HCT116 (cell line): ENCODE measurements at regions not wholly inside any gene's neighbourhood (a gene's known extent, or its start where the extent isn't known, plus 50 kb on each side); places are given as distances from the start of the nearest gene placed in this dataset.
A peak's percentile ranks its signal among the peaks of the same experiment; 100 is the strongest.

Experiments used
- ATAC-seq: fragments of 200-7000 bp; cut with Tn5 transposase; 2 replicates; pipeline ENCODE4 v1.9.1; 2020; ENCODE audit warnings: mild to moderate bottlenecking, moderate library complexity
- BruUV-seq: library from RNA; stranded (reverse); fragments of 400-500 nt; replicated peaks from 2 replicates; lab custom pipeline; 2021; lab: Mats Ljungman, UMichigan
- CTCF ChIA-PET: fragments of 300-600 bp; sonication (Branson Sonifier 250); formaldehyde crosslinking; loops from one replicate; lab custom pipeline; 2021; ENCODE audit warnings: antibody characterized with exemption; lab: Charles Lee
- POLR2A ChIA-PET: fragments of 300-600, 350-600 bp; sonication (Branson Sonifier 250); formaldehyde crosslinking; loops from one replicate; lab custom pipeline; 2021; ENCODE audit warnings: antibody characterized with exemption; lab: Charles Lee
- RAD21 ChIA-PET, 2 experiments: fragments of 300-600 bp; sonication (Branson Sonifier 250); formaldehyde crosslinking; loops; one replicate each; lab custom pipeline; 2023; ENCODE audit warnings: low total read pairs in 2 of 2; ENCODE audit not compliant: uncharacterized antibody in 2 of 2, unreplicated experiment in 2 of 2, low non-redundant PET in 1 of 2; lab: Charles Lee
- DNase-seq: peaks from one replicate; pipeline ENCODE4 v3.0.0-alpha.2; 2010; ENCODE audit warnings: low read depth, low spot score
- H2AFZ ChIP-seq: fragments of 200-600 bp; shearing (Covaris generic), sonication (generic); 2 replicates; pipeline ENCODE4 v1.6.1; 2017; ENCODE audit warnings: low read depth, mixed run types, mixed read lengths, antibody characterized with exemption, low read length; ENCODE audit not compliant: poor library complexity, severe bottlenecking
- H3K27ac ChIP-seq: 2 replicates; pipeline ENCODE4 v1.5.1; 2012; ENCODE audit warnings: low read depth, low read length
- H3K27me3 ChIP-seq: fragments of 200-600 bp; sonication (generic); 2 replicates; pipeline ENCODE4 v1.6.1; 2016; ENCODE audit warnings: mixed run types, low read length, mixed read lengths; ENCODE audit not compliant: insufficient read depth
- H3K36me3 ChIP-seq, 2 experiments: fragments of 200-500 bp in 1 of 2; fragments of 200-600 bp in 1 of 2; sonication (Bioruptor generic) in 1 of 2; sonication (generic) in 1 of 2; 2 replicates each; pipeline versions ENCODE4 v1.5.1 to v1.6.1; 2014 to 2016; ENCODE audit warnings: low read length in 2 of 2, inconsistent platforms in 1 of 2, mixed read lengths in 1 of 2, mixed run types in 1 of 2; ENCODE audit not compliant: insufficient read depth in 2 of 2, control insufficient read depth in 1 of 2
- H3K4me1 ChIP-seq, 2 experiments: fragments of 200-600 bp in 1 of 2; sonication (generic) in 1 of 2; 2 replicates each; pipeline versions ENCODE4 v1.5.1 to v1.6.1; 2012 to 2017; ENCODE audit warnings: low read length in 2 of 2, inconsistent platforms in 1 of 2, mild to moderate bottlenecking in 1 of 2, mixed read lengths in 1 of 2, mixed run types in 1 of 2, moderate library complexity in 1 of 2; ENCODE audit not compliant: insufficient read depth in 2 of 2, control insufficient read depth in 1 of 2
- H3K4me2 ChIP-seq: fragments of 200-600 bp; sonication (generic); 2 replicates; pipeline ENCODE4 v1.6.1; 2017; ENCODE audit warnings: mixed run types, low read length, mixed read lengths
- H3K4me3 ChIP-seq, 2 experiments: fragments of 200-600 bp in 1 of 2; sonication (generic) in 1 of 2; replicated peaks in 1 of 2; 2 replicates each; pipeline ENCODE4 v1.5.1; 2011 to 2016; ENCODE audit warnings: low read length in 2 of 2, control low read depth in 1 of 2, low read depth in 1 of 2, mild to moderate bottlenecking in 1 of 2, mixed read lengths in 1 of 2, mixed run types in 1 of 2
- H3K79me2 ChIP-seq: fragments of 200-600 bp; sonication (generic); 2 replicates; pipeline ENCODE4 v1.6.1; 2017; ENCODE audit warnings: mild to moderate bottlenecking, mixed run types, low read length, moderate library complexity, mixed read lengths; ENCODE audit not compliant: insufficient read depth
- H3K9ac ChIP-seq: fragments of 200-600 bp; sonication (generic); 2 replicates; pipeline ENCODE4 v1.6.1; 2016; ENCODE audit warnings: low read length, mixed read lengths
- H3K9me2 ChIP-seq: fragments of 200-600 bp; sonication (generic), shearing (Covaris generic); 2 replicates; pipeline ENCODE4 v1.6.1; 2017; ENCODE audit warnings: mixed run types, mild to moderate bottlenecking, moderate library complexity; ENCODE audit not compliant: insufficient read depth
- H3K9me3 ChIP-seq, 2 experiments: fragments of 200-500 bp in 1 of 2; fragments of 200-600 bp in 1 of 2; sonication (Bioruptor generic) in 1 of 2; sonication (generic) in 1 of 2; 2 replicates each; pipeline ENCODE4 v1.6.1; 2014 to 2017; ENCODE audit warnings: low read length in 2 of 2, mixed read lengths in 2 of 2, inconsistent platforms in 1 of 2, low read depth in 1 of 2, mild to moderate bottlenecking in 1 of 2, mixed run types in 1 of 2, moderate library complexity in 1 of 2; ENCODE audit not compliant: control insufficient read depth in 1 of 2, insufficient read depth in 1 of 2
- H4K20me1 ChIP-seq: fragments of 200-600 bp; sonication (generic), shearing (Covaris generic); 2 replicates; pipeline ENCODE4 v1.6.1; 2017; ENCODE audit warnings: mixed run types, mild to moderate bottlenecking, moderate library complexity; ENCODE audit not compliant: insufficient read depth
- CBX3 ChIP-seq: IDR thresholded peaks from 2 replicates; pipeline ENCODE4 v1.6.1; 2012; ENCODE audit warnings: low read depth
- CEBPB ChIP-seq: IDR thresholded peaks from 2 replicates; pipeline ENCODE4 v1.6.1; 2012; ENCODE audit warnings: low read depth
- ELF1 ChIP-seq: IDR thresholded peaks from 2 replicates; pipeline ENCODE4 v1.6.1; 2012; ENCODE audit warnings: low read depth, borderline replicate concordance
- EZH2 ChIP-seq: fragments of 200-600 bp; sonication (generic); IDR thresholded peaks from 2 replicates; pipeline ENCODE4 v1.6.1; 2017; ENCODE audit warnings: antibody characterized with exemption, mixed run types
- EZH2phosphoT487 ChIP-seq: fragments of 200-600 bp; IDR thresholded peaks from 2 replicates; pipeline ENCODE4 v1.6.1; 2018; ENCODE audit warnings: antibody characterized with exemption, borderline replicate concordance
- JUND ChIP-seq: IDR thresholded peaks from 2 replicates; pipeline ENCODE4 v1.6.1; 2012
- POLR2A ChIP-seq: IDR thresholded peaks from 2 replicates; pipeline ENCODE4 v1.7.0; 2011; ENCODE audit warnings: borderline replicate concordance; ENCODE audit not compliant: insufficient read depth, insufficient read length; ENCODE audit errors: extremely low read depth
- RAD21 ChIP-seq: IDR thresholded peaks from 2 replicates; pipeline ENCODE4 v1.6.1; 2012; ENCODE audit warnings: low read depth, mild to moderate bottlenecking
- SP1 ChIP-seq: IDR thresholded peaks from 2 replicates; pipeline ENCODE4 v1.6.1; 2012; ENCODE audit warnings: low read depth
- TCF7L2 ChIP-seq: IDR thresholded peaks from 2 replicates; pipeline ENCODE4 v1.7.0; 2011; ENCODE audit warnings: borderline replicate concordance, inconsistent platforms; ENCODE audit not compliant: insufficient read depth, insufficient read length; ENCODE audit errors: extremely low read depth
- ZFX ChIP-seq: fragments of 450-650 bp; IDR thresholded peaks from 2 replicates; pipeline ENCODE4 v1.6.1; 2017
- intact Hi-C: fragments of 100-400 bp; cut with micrococcal nuclease; formaldehyde crosslinking; loops from 2 replicates; pipeline ENCODE4 v1.10.0; 2022
- TF ChIP-seq, protein P1 (sequence below): IDR thresholded peaks from 2 replicates; pipeline ENCODE4 v1.6.1; 2012; ENCODE audit warnings: low read depth
- TF ChIP-seq, protein P2 (sequence below): IDR thresholded peaks from 2 replicates; pipeline ENCODE4 v1.6.1; 2012
- TF ChIP-seq, protein P3 (sequence below): IDR thresholded peaks from 2 replicates; pipeline ENCODE4 v1.6.1; 2012
- TF ChIP-seq, protein P4 (sequence below), 3 experiments: fragments of 200-600 bp in 1 of 3; sonication (generic) in 1 of 3; IDR thresholded peaks in 2 of 3; conservative IDR thresholded peaks in 1 of 3; 2 replicates each; pipeline ENCODE4 v1.5.1; 2012 to 2017; ENCODE audit warnings: low read depth in 2 of 3, low read length in 2 of 3, antibody characterized with exemption in 1 of 3, borderline replicate concordance in 1 of 3, control low read depth in 1 of 3, mild to moderate bottlenecking in 1 of 3, mixed read lengths in 1 of 3, mixed run types in 1 of 3, moderate library complexity in 1 of 3; ENCODE audit not compliant: insufficient read depth in 1 of 3
- TF ChIP-seq, protein P5 (sequence below): IDR thresholded peaks from 2 replicates; pipeline ENCODE4 v1.6.1; 2011; ENCODE audit warnings: mild to moderate bottlenecking, low read length, moderate library complexity; ENCODE audit not compliant: insufficient replicate concordance; ENCODE audit errors: extremely low read depth

DNA sequence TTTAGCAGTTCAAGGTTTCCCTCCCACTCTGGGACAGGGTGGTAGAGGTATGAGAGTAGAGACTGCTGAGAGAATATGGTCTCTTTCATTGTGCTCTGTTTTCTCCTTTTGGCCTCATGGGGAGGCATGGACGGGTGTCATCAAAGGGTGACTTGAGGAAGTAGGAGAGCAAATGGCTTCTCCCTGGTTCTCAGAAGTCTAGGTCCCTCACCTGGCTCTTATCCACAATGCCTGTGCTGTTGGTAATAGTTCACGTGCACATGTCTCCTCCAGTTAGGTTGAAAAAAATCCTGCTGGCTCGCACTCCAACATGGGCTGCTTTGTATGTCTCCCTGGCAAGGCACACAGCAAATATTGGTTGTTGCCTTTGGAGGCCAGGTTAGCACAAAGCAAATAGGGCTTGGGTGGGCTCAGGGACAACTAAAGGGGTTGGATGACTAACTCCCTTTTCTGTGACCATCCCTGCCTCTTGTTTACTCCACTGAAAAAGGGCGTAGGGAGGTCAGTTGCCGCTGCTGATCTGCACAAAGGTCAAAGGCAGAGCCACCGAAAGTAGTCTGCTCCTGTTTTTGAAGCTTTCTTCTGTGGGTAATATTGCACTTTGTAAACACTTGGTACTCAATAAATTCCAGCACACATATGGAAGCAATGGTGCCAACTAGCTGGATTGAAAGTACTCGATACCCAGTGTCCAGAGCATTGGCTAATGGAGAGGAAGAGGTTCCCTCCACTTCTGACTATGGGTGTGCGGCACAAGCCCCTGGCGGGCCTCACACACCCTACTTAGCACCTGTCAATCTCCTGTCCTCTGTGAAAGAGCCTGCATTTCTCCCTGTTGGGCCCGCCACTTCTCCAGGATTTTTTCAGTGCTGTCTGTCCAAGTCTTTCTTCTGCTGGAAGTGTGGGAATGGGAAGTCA, 121.8 kb downstream of the SLC38A6 start:
- peak; percentile 37 for ATAC-seq
- intact Hi-C loops, result loop anchor here (5.0 kb wide), 1 partner anchor 74 kb away; no protein-coding TSS in a partner anchor
- Histone ChIP-seq H3K27ac (peak overlapping the region; percentile 91), H3K9me3 (no peaks in the 10 kb centered on the region), H3K27me3 (no peaks in the 10 kb centered on the region), H4K20me1 (no peaks in the 10 kb centered on the region), H3K4me1 (peaks cover 27 to 39% of the 10 kb centered on the region in 2 experiments), H3K79me2 (no peaks in the 10 kb centered on the region), H3K9ac (peak overlapping the region; percentile 75), H3K36me3 (no peaks in the 10 kb centered on the region), H3K4me2 (peak overlapping the region; percentile 93), H2AFZ (no peak overlapping the region), H3K4me3 (peak overlapping the region; percentile 11 to 55), H3K9me2 (no peaks in the 10 kb centered on the region)
- TF ChIP-seq ELF1 (no peak), SP1 (no peak), TCF7L2 (no peak), ZFX (no peak), CBX3 (no peak), POLR2A (no peak), RAD21 (no peak), CEBPB (no peak), JUND (no peak), EZH2 (no peak), EZH2phosphoT487 (no peak)
- TF ChIP-seq, protein P1, sequence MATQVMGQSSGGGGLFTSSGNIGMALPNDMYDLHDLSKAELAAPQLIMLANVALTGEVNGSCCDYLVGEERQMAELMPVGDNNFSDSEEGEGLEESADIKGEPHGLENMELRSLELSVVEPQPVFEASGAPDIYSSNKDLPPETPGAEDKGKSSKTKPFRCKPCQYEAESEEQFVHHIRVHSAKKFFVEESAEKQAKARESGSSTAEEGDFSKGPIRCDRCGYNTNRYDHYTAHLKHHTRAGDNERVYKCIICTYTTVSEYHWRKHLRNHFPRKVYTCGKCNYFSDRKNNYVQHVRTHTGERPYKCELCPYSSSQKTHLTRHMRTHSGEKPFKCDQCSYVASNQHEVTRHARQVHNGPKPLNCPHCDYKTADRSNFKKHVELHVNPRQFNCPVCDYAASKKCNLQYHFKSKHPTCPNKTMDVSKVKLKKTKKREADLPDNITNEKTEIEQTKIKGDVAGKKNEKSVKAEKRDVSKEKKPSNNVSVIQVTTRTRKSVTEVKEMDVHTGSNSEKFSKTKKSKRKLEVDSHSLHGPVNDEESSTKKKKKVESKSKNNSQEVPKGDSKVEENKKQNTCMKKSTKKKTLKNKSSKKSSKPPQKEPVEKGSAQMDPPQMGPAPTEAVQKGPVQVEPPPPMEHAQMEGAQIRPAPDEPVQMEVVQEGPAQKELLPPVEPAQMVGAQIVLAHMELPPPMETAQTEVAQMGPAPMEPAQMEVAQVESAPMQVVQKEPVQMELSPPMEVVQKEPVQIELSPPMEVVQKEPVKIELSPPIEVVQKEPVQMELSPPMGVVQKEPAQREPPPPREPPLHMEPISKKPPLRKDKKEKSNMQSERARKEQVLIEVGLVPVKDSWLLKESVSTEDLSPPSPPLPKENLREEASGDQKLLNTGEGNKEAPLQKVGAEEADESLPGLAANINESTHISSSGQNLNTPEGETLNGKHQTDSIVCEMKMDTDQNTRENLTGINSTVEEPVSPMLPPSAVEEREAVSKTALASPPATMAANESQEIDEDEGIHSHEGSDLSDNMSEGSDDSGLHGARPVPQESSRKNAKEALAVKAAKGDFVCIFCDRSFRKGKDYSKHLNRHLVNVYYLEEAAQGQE, result no peak
- TF ChIP-seq, protein P2, sequence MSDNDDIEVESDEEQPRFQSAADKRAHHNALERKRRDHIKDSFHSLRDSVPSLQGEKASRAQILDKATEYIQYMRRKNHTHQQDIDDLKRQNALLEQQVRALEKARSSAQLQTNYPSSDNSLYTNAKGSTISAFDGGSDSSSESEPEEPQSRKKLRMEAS, result no peak
- TF ChIP-seq, protein P3, sequence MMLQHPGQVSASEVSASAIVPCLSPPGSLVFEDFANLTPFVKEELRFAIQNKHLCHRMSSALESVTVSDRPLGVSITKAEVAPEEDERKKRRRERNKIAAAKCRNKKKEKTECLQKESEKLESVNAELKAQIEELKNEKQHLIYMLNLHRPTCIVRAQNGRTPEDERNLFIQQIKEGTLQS, result no peak
- TF ChIP-seq, protein P4, sequence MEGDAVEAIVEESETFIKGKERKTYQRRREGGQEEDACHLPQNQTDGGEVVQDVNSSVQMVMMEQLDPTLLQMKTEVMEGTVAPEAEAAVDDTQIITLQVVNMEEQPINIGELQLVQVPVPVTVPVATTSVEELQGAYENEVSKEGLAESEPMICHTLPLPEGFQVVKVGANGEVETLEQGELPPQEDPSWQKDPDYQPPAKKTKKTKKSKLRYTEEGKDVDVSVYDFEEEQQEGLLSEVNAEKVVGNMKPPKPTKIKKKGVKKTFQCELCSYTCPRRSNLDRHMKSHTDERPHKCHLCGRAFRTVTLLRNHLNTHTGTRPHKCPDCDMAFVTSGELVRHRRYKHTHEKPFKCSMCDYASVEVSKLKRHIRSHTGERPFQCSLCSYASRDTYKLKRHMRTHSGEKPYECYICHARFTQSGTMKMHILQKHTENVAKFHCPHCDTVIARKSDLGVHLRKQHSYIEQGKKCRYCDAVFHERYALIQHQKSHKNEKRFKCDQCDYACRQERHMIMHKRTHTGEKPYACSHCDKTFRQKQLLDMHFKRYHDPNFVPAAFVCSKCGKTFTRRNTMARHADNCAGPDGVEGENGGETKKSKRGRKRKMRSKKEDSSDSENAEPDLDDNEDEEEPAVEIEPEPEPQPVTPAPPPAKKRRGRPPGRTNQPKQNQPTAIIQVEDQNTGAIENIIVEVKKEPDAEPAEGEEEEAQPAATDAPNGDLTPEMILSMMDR (IDR thresholded peaks at IDR 0.05 in 2 of 3, conservative IDR thresholded peaks at IDR 0.05 in 1 of 3; ENCODE audit: borderline replicate concordance in 1 of 3, insufficient read depth in 1 of 3, low read depth in 2 of 3, low read length in 2 of 3), result no peak
- TF ChIP-seq, protein P5, sequence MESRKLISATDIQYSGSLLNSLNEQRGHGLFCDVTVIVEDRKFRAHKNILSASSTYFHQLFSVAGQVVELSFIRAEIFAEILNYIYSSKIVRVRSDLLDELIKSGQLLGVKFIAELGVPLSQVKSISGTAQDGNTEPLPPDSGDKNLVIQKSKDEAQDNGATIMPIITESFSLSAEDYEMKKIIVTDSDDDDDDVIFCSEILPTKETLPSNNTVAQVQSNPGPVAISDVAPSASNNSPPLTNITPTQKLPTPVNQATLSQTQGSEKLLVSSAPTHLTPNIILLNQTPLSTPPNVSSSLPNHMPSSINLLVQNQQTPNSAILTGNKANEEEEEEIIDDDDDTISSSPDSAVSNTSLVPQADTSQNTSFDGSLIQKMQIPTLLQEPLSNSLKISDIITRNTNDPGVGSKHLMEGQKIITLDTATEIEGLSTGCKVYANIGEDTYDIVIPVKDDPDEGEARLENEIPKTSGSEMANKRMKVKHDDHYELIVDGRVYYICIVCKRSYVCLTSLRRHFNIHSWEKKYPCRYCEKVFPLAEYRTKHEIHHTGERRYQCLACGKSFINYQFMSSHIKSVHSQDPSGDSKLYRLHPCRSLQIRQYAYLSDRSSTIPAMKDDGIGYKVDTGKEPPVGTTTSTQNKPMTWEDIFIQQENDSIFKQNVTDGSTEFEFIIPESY, result no peak
- DNase-seq, result no peak
- RAD21 ChIA-PET, result no interaction called here
- CTCF ChIA-PET, result no interaction called here
- POLR2A ChIA-PET, result no interaction called here
- BruUV-seq, result TSS peak; percentile 93
